ENCODE measurements at regions not wholly inside any gene's neighbourhood (a gene's known extent, or its start where the extent isn't known, plus 50 kb on each side); places are given as distances from the start of the nearest gene placed in this dataset.

- no peak for DNase-seq (ENCODE audit: low spot score)
Observed at GRCh38 chr19:30708416-30709178, 336.4 kb downstream of the ZNF536 start.

GRCh38 chr19:30704771-30705330 lies 332.7 kb downstream of the ZNF536 start:
- DNase-seq (ENCODE audit: low spot score): no peak

GRCh38 chr19:30703645-30704044 lies 331.5 kb downstream of the ZNF536 start:
- DNase-seq (ENCODE audit: low spot score): no peak

GRCh38 chr19:30701178-30701577 lies 329.0 kb downstream of the ZNF536 start:
- no peak for DNase-seq (ENCODE audit: low spot score)

- DNase-seq (ENCODE audit: low spot score): no peak
Observed at GRCh38 chr19:30699871-30700280, 327.7 kb downstream of the ZNF536 start.

GRCh38 chr19:30696514-30696913 lies 324.3 kb downstream of the ZNF536 start:
- peak; percentile 17 for DNase-seq (ENCODE audit: low spot score)

- no peak for DNase-seq (ENCODE audit: low spot score)
Observed at GRCh38 chr19:30695171-30695875, 323.1 kb downstream of the ZNF536 start.

- no peak for DNase-seq (ENCODE audit: low spot score)
Observed at GRCh38 chr19:30694156-30694755, 322.1 kb downstream of the ZNF536 start.

- no peak for DNase-seq (ENCODE audit: low spot score)
Observed at GRCh38 chr19:30692879-30693503, 320.8 kb downstream of the ZNF536 start.

- no peak for DNase-seq (ENCODE audit: low spot score)
Observed at GRCh38 chr19:30692181-30692811, 320.1 kb downstream of the ZNF536 start.

GRCh38 chr19:30691819-30692166 lies 319.6 kb downstream of the ZNF536 start:
- no peak for DNase-seq (ENCODE audit: low spot score)

- DNase-seq (ENCODE audit: low spot score): no peak
Observed at GRCh38 chr19:30690935-30691818, 319.0 kb downstream of the ZNF536 start.

- DNase-seq (ENCODE audit: low spot score): no peak
Observed at GRCh38 chr19:30690525-30690924, 318.3 kb downstream of the ZNF536 start.

GRCh38 chr19:30689474-30689873 lies 317.3 kb downstream of the ZNF536 start:
- DNase-seq (ENCODE audit: low spot score): no peak

- DNase-seq (ENCODE audit: low spot score): no peak
Observed at GRCh38 chr19:30688696-30689095, 316.5 kb downstream of the ZNF536 start.

GRCh38 chr19:30686826-30687566 lies 314.8 kb downstream of the ZNF536 start:
- DNase-seq (ENCODE audit: low spot score): no peak

GRCh38 chr19:30686176-30686820 lies 314.1 kb downstream of the ZNF536 start:
- DNase-seq (ENCODE audit: low spot score): no peak

- DNase-seq (ENCODE audit: low spot score): no peak
Observed at GRCh38 chr19:30685426-30686000, 313.3 kb downstream of the ZNF536 start.

- DNase-seq (ENCODE audit: low spot score): no peak
Observed at GRCh38 chr19:30684613-30685012, 312.4 kb downstream of the ZNF536 start.
